ENCODE measurements at regions not wholly inside any gene's neighbourhood (a gene's known extent, or its start where the extent isn't known, plus 50 kb on each side); places are given as distances from the start of the nearest gene placed in this dataset.
A peak's percentile ranks its signal among the peaks of the same experiment; 100 is the strongest.

- CTCF ChIA-PET, result interaction anchor here (1.0 to 1.5 kb wide), 3 partner anchors 10 to 364 kb away, joined by 3 read pairs; no protein-coding TSS in a partner anchor
- ATAC-seq (no peak), DNase-seq (no peak)
- no peak overlapping the region for H3K4me3 Mint-ChIP-seq
- peaks cover 18% of the 10 kb centered on the region for H3K36me3 Mint-ChIP-seq
- H3K4me1 Mint-ChIP-seq, result peaks cover 10% of the 10 kb centered on the region
- peaks cover 7% of the 10 kb centered on the region for H3K9me3 Mint-ChIP-seq (ENCODE audit: low read depth)
- H3K27me3 Mint-ChIP-seq, result no peaks in the 10 kb centered on the region
- H3K27ac Mint-ChIP-seq, result no peak overlapping the region
These were observed 136.3 kb upstream of the PLEKHG7 start for GRCh38 chr12:92566448-92567019.

- ATAC-seq (no peak), DNase-seq (no peak)
- CTCF ChIA-PET, result interaction anchor here (1.1 to 1.5 kb wide), 6 partner anchors 12 to 1182 kb away, joined by 3 to 4 read pairs (median 3); no protein-coding TSS in a partner anchor
- Mint-ChIP-seq H3K36me3 (peaks cover 23% of the 10 kb centered on the region), H3K27me3 (no peaks in the 10 kb centered on the region), H3K4me1 (peaks cover 10% of the 10 kb centered on the region), H3K4me3 (no peak overlapping the region), H3K9me3 (ENCODE audit: low read depth) (peaks cover 14% of the 10 kb centered on the region), H3K27ac (no peak overlapping the region)
These were observed 139.0 kb upstream of the PLEKHG7 start for GRCh38 chr12:92563819-92564218.

- ATAC-seq (no peak), DNase-seq (no peak)
- Mint-ChIP-seq H3K9me3 (ENCODE audit: low read depth) (peaks cover 14% of the 10 kb centered on the region), H3K27ac (no peak overlapping the region), H3K36me3 (peaks cover 24% of the 10 kb centered on the region), H3K27me3 (no peaks in the 10 kb centered on the region), H3K4me3 (no peak overlapping the region), H3K4me1 (peaks cover 10% of the 10 kb centered on the region)
- CTCF ChIA-PET, result interaction anchor here (1.3 to 1.7 kb wide), 2 partner anchors 57 to 1180 kb away, joined by 3 to 4 read pairs; no protein-coding TSS in a partner anchor
These were observed 140.6 kb upstream of the PLEKHG7 start for GRCh38 chr12:92562063-92562734.

- DNase-seq (no peak), ATAC-seq (no peak)
- no peak overlapping the region for H3K27ac Mint-ChIP-seq
- peaks cover 23% of the 10 kb centered on the region for H3K36me3 Mint-ChIP-seq
- H3K4me3 Mint-ChIP-seq, result no peak overlapping the region
- no peaks in the 10 kb centered on the region for H3K27me3 Mint-ChIP-seq
- H3K9me3 Mint-ChIP-seq (ENCODE audit: low read depth), result peaks cover 14% of the 10 kb centered on the region
- CTCF ChIA-PET, result interaction anchor here (1.7 to 2.1 kb wide), 2 partner anchors 9 to 56 kb away, joined by 4 to 6 read pairs; no protein-coding TSS in a partner anchor
- H3K4me1 Mint-ChIP-seq, result peaks cover 14% of the 10 kb centered on the region
These were observed 141.3 kb upstream of the PLEKHG7 start for GRCh38 chr12:92561543-92561899.

GRCh38 chr12:92560713-92561542 lies 141.9 kb upstream of the PLEKHG7 start:
- Mint-ChIP-seq H3K4me1 (peaks cover 17% of the 10 kb centered on the region), H3K4me3 (no peak overlapping the region), H3K9me3 (ENCODE audit: low read depth) (peaks cover 14% of the 10 kb centered on the region), H3K27me3 (no peaks in the 10 kb centered on the region), H3K27ac (no peak overlapping the region), H3K36me3 (peaks cover 22% of the 10 kb centered on the region)
- ATAC-seq (no peak), DNase-seq (no peak)
- CTCF ChIA-PET, result interaction anchor here (1.7 to 2.1 kb wide), 2 partner anchors 10 to 55 kb away, joined by 4 to 6 read pairs; no protein-coding TSS in a partner anchor

GRCh38 chr12:92558806-92559205 lies 144.0 kb upstream of the PLEKHG7 start:
- H3K9me3 Mint-ChIP-seq (ENCODE audit: low read depth), result peaks cover 8% of the 10 kb centered on the region
- no peak overlapping the region for H3K4me3 Mint-ChIP-seq
- H3K27me3 Mint-ChIP-seq, result no peaks in the 10 kb centered on the region
- no peak overlapping the region for H3K27ac Mint-ChIP-seq
- H3K36me3 Mint-ChIP-seq, result peaks cover 14% of the 10 kb centered on the region
- no peak for DNase-seq
- ATAC-seq, result no peak
- CTCF ChIA-PET, result interaction anchor here (0.9 kb wide), 1 partner anchor 12 kb away, joined by 3 read pairs; no protein-coding TSS in a partner anchor
- peaks cover 22% of the 10 kb centered on the region for H3K4me1 Mint-ChIP-seq

- CTCF ChIA-PET, result interaction anchor here (0.9 to 1.3 kb wide), 3 partner anchors 10 to 81 kb away, joined by 3 read pairs; no protein-coding TSS in a partner anchor
- H3K27me3 Mint-ChIP-seq, result no peaks in the 10 kb centered on the region
- ATAC-seq (no peak), DNase-seq (no peak)
- H3K9me3 Mint-ChIP-seq (ENCODE audit: low read depth), result peaks cover 8% of the 10 kb centered on the region
- peaks cover 22% of the 10 kb centered on the region for H3K4me1 Mint-ChIP-seq
- peaks cover 14% of the 10 kb centered on the region for H3K36me3 Mint-ChIP-seq
- H3K27ac Mint-ChIP-seq, result peak overlapping the region; percentile 16
- no peak overlapping the region for H3K4me3 Mint-ChIP-seq
These were observed 144.5 kb upstream of the PLEKHG7 start for GRCh38 chr12:92558215-92558773.

GRCh38 chr12:92557422-92557724 lies 145.4 kb upstream of the PLEKHG7 start:
- CTCF ChIA-PET, result interaction anchor here (0.7 to 1.9 kb wide), 7 partner anchors 9 to 1175 kb away, joined by 3 to 11 read pairs (median 3); no protein-coding TSS in a partner anchor
- Mint-ChIP-seq H3K27me3 (no peaks in the 10 kb centered on the region), H3K36me3 (peaks cover 14% of the 10 kb centered on the region), H3K9me3 (ENCODE audit: low read depth) (peaks cover 8% of the 10 kb centered on the region), H3K4me1 (peaks cover 22% of the 10 kb centered on the region), H3K27ac (peak overlapping the region; percentile 62), H3K4me3 (peak overlapping the region; percentile 22)
- ATAC-seq, result no peak
- no peak for DNase-seq

- H3K36me3 Mint-ChIP-seq, result peaks cover 12% of the 10 kb centered on the region
- peak overlapping the region; percentile 22 for H3K4me3 Mint-ChIP-seq
- no peak for DNase-seq
- peaks cover 22% of the 10 kb centered on the region for H3K4me1 Mint-ChIP-seq
- H3K9me3 Mint-ChIP-seq (ENCODE audit: low read depth), result peaks cover 6% of the 10 kb centered on the region
- H3K27me3 Mint-ChIP-seq, result no peaks in the 10 kb centered on the region
- peak overlapping the region; percentile 62 for H3K27ac Mint-ChIP-seq
- CTCF ChIA-PET, result interaction anchor here (0.7 to 1.9 kb wide), 8 partner anchors 9 to 1175 kb away, joined by 3 to 11 read pairs (median 3); no protein-coding TSS in a partner anchor
- ATAC-seq, result no peak
These were observed 146.0 kb upstream of the PLEKHG7 start for GRCh38 chr12:92556637-92557421.

- Mint-ChIP-seq H3K4me1 (peaks cover 22% of the 10 kb centered on the region), H3K36me3 (peaks cover 12% of the 10 kb centered on the region), H3K9me3 (ENCODE audit: low read depth) (peaks cover 6% of the 10 kb centered on the region), H3K4me3 (peak overlapping the region; percentile 39), H3K27ac (peak overlapping the region; percentile 62), H3K27me3 (no peaks in the 10 kb centered on the region)
- peak; percentile 63 for ATAC-seq
- CTCF ChIA-PET, result interaction anchor here (0.9 to 1.9 kb wide), 3 partner anchors 11 to 1174 kb away, joined by 3 to 11 read pairs (median 5); no protein-coding TSS in a partner anchor
- DNase-seq, result no peak
These were observed 146.6 kb upstream of the PLEKHG7 start for GRCh38 chr12:92556141-92556540.

- CTCF ChIA-PET, result interaction anchor here (1.4 kb wide), 1 partner anchor 15 kb away, joined by 4 read pairs; no protein-coding TSS in a partner anchor
- H3K4me1 Mint-ChIP-seq, result peaks cover 22% of the 10 kb centered on the region
- H3K27me3 Mint-ChIP-seq, result no peaks in the 10 kb centered on the region
- H3K4me3 Mint-ChIP-seq, result no peak overlapping the region
- DNase-seq, result no peak
- H3K27ac Mint-ChIP-seq, result no peak overlapping the region
- H3K9me3 Mint-ChIP-seq (ENCODE audit: low read depth), result no peaks in the 10 kb centered on the region
- peaks cover 9% of the 10 kb centered on the region for H3K36me3 Mint-ChIP-seq
- ATAC-seq, result no peak
These were observed 148.4 kb upstream of the PLEKHG7 start for GRCh38 chr12:92554158-92555073.

All from activated CD8-positive, alpha-beta memory T cell treated with anti-CD3 and anti-CD28 coated beads, Interleukin-2, amount 10 ng/mL, durations not matched to agents 7 days and 5 days (primary cell).